ENCODE measurements at regions not wholly inside any gene's neighbourhood (a gene's known extent, or its start where the extent isn't known, plus 50 kb on each side); places are given as distances from the start of the nearest gene placed in this dataset.

DNA sequence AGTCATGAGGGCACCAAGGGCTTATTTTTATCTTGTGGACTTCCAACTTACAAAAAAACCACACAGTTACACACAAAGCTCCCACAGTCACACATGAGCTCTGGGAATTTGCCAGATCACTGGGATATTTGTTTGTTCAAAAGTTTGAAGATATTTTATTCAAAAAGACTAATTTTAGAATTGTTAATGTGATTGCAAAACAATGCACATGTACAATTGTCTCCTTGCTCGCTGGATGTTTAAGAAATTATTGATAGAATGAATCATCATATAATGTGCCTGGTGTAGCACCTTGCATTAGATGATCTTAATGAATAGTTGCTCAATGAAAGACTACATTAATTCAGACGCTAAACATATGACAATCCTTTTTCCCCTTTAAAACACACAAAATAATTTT is 570.3 kb downstream of the LMO4 start:
- Histone ChIP-seq H3K27ac (ENCODE audit: low read depth, low read length, poor library complexity, severe bottlenecking) (no peak overlapping the region), H3K27me3 (replicated peaks; ENCODE audit: insufficient read depth, low read depth, low read length, poor library complexity) (no peaks in the 10 kb centered on the region), H3K4me3 (ENCODE audit: low read depth, low read length, poor library complexity, severe bottlenecking) (no peak overlapping the region), H3K4me1 (ENCODE audit: insufficient read depth, low read length, poor library complexity, severe bottlenecking) (no peaks in the 10 kb centered on the region), H3K9me3 (ENCODE audit: low read depth, low read length, poor library complexity, severe bottlenecking) (no peaks in the 10 kb centered on the region), H3K36me3 (ENCODE audit: insufficient read depth, low read length, poor library complexity, severe bottlenecking) (no peaks in the 10 kb centered on the region)
- POLR2A ChIA-PET (ENCODE audit: low non-redundant PET), result interaction anchor here (0.6 kb wide), 1 partner anchor 9 kb away, joined by 3 read pairs; no protein-coding TSS in a partner anchor
- DNase-seq (ENCODE audit: low spot score), result no peak
- CTCF ChIA-PET, result no interaction called here
- BruUV-seq (replicated peaks), result no TSS peak
- intact Hi-C loops (cut with micrococcal nuclease; ENCODE audit: unreplicated experiment), result no loop called here
- TF ChIP-seq CTCF (conservative IDR thresholded peaks at IDR 0.05; ENCODE audit: low read depth, low read length) (no peak), EZH2 (IDR thresholded peaks at IDR 0.05; ENCODE audit: borderline replicate concordance, low read depth, low read length, poor library complexity, severe bottlenecking) (no peak)

DNA sequence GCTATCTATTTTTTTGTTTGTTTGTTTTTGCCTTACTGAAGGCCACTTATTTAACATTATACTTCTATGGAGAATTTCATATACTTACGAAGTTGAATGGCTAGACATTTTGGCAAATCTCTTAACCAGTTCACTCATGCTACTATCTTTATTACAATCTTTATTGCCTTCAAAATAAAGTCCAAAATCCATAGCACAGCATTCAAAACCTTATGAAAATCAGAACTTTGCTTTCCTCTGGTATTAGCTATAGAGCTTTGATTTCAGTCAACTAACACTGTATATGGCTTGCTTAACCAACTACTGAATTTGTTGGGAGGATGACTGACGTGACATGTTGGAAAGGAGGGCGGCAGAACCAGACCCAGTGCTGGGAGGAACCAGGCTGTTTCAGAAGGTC is 571.1 kb downstream of the LMO4 start:
- Histone ChIP-seq H3K9me3 (ENCODE audit: low read depth, low read length, poor library complexity, severe bottlenecking) (no peaks in the 10 kb centered on the region), H3K4me3 (ENCODE audit: low read depth, low read length, poor library complexity, severe bottlenecking) (no peak overlapping the region), H3K36me3 (ENCODE audit: insufficient read depth, low read length, poor library complexity, severe bottlenecking) (no peaks in the 10 kb centered on the region), H3K27ac (ENCODE audit: low read depth, low read length, poor library complexity, severe bottlenecking) (no peak overlapping the region), H3K27me3 (replicated peaks; ENCODE audit: insufficient read depth, low read depth, low read length, poor library complexity) (no peaks in the 10 kb centered on the region), H3K4me1 (ENCODE audit: insufficient read depth, low read length, poor library complexity, severe bottlenecking) (no peaks in the 10 kb centered on the region)
- no TSS peak for BruUV-seq (replicated peaks)
- intact Hi-C loops (cut with micrococcal nuclease; ENCODE audit: unreplicated experiment), result no loop called here
- no peak for TF ChIP-seq EZH2 (IDR thresholded peaks at IDR 0.05; ENCODE audit: borderline replicate concordance, low read depth, low read length, poor library complexity, severe bottlenecking)
- no peak for TF ChIP-seq CTCF (conservative IDR thresholded peaks at IDR 0.05; ENCODE audit: low read depth, low read length)
- POLR2A ChIA-PET (ENCODE audit: low non-redundant PET), result interaction anchor here (0.6 kb wide), 1 partner anchor 10 kb away, joined by 3 read pairs; no protein-coding TSS in a partner anchor
- no peak for DNase-seq (ENCODE audit: low spot score)
- CTCF ChIA-PET, result no interaction called here

DNA sequence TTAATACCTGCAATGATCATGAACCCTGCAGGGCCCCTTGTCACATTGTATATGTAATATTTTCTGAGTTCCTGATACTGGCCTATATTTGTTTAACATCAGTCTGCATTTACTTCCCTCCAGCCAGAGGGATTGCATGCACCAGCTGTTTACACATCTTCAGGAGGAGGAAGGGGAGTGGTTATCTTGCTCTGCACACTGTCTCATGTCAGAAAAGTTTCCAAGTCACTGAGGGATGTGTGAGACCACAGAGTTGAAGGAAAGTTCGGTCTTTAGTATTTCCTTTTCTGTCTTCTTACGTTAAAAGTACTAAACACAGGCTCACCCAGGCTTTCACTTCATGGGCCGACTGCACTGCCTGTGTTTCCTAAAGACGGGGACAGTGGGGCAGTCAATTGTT is 574.1 kb downstream of the LMO4 start:
- no peaks in the 10 kb centered on the region for H3K4me1 ChIP-seq (ENCODE audit: insufficient read depth, low read length, poor library complexity, severe bottlenecking)
- no TSS peak for BruUV-seq (replicated peaks)
- no peak for TF ChIP-seq EZH2 (IDR thresholded peaks at IDR 0.05; ENCODE audit: borderline replicate concordance, low read depth, low read length, poor library complexity, severe bottlenecking)
- no peak for TF ChIP-seq CTCF (conservative IDR thresholded peaks at IDR 0.05; ENCODE audit: low read depth, low read length)
- ChIA-PET POLR2A (ENCODE audit: low non-redundant PET) (no interaction called here), CTCF (no interaction called here)
- intact Hi-C loops (cut with micrococcal nuclease; ENCODE audit: unreplicated experiment), result no loop called here
- H3K36me3 ChIP-seq (ENCODE audit: insufficient read depth, low read length, poor library complexity, severe bottlenecking), result no peaks in the 10 kb centered on the region
- H3K4me3 ChIP-seq (ENCODE audit: low read depth, low read length, poor library complexity, severe bottlenecking), result no peak overlapping the region
- H3K9me3 ChIP-seq (ENCODE audit: low read depth, low read length, poor library complexity, severe bottlenecking), result no peaks in the 10 kb centered on the region
- no peak overlapping the region for H3K27ac ChIP-seq (ENCODE audit: low read depth, low read length, poor library complexity, severe bottlenecking)
- no peaks in the 10 kb centered on the region for H3K27me3 ChIP-seq (replicated peaks; ENCODE audit: insufficient read depth, low read depth, low read length, poor library complexity)
- DNase-seq (ENCODE audit: low spot score), result no peak

Measured in A673 (cell line).